K562 (cell line): ENCODE measurements at regions not wholly inside any gene's neighbourhood (a gene's known extent, or its start where the extent isn't known, plus 50 kb on each side); places are given as distances from the start of the nearest gene placed in this dataset.

Source experiments
- ATAC-seq: fragments of 200-7000 bp; cut with Tn5 transposase; 3 replicates; pipeline ENCODE4 v1.9.1; 2020; ENCODE audit warnings: moderate library complexity
- BruUV-seq: library from RNA; stranded (reverse); fragments of 400-500 nt; replicated peaks from 2 replicates; lab custom pipeline; 2021; lab: Mats Ljungman, UMichigan
- CTCF ChIA-PET: fragments of 300-600 bp; formaldehyde crosslinking; extraction: SDS; loops from one replicate; lab custom pipeline; 2021; ENCODE audit warnings: low intra/inter-chr PET ratio; lab: Yijun Ruan, JAX
- POLR2A ChIA-PET: fragments of 300-600, 350-650 bp; sonication (Branson Sonifier 250); formaldehyde crosslinking; extraction: SDS; loops from one replicate; lab custom pipeline; 2021; ENCODE audit warnings: antibody characterized with exemption, inconsistent platforms; lab: Yijun Ruan, JAX
- DNase-seq, 4 experiments: peaks; one replicate each; pipeline versions ENCODE4 v3.0.0 to v3.0.0-alpha.2; 2011 to 2018; ENCODE audit warnings: low spot score in 3 of 4, mixed read lengths in 3 of 4; ENCODE audit errors: extremely low read depth in 1 of 4
- FAIRE-seq: peaks from 2 replicates; lab custom pipeline; 2011; peaks lifted over from hg19 to GRCh38; lab: Jason Lieb, UNC
- H2AFZ ChIP-seq: 2 replicates; pipeline ENCODE4 v1.6.0; 2011; ENCODE audit warnings: low read depth, low read length, control low read depth, inconsistent platforms
- H3K27ac ChIP-seq: fragments of 200-600 bp; 3 replicates; pipeline ENCODE4 v1.8.0; 2011; ENCODE audit warnings: low read depth, mild to moderate bottlenecking, control low read depth, inconsistent platforms, low read length, moderate library complexity, mixed read lengths; ENCODE audit errors: extremely low read depth
- H3K27me3 ChIP-seq, 2 experiments: fragments of 300-600 bp in 1 of 2; 2 replicates in 1 of 2; 3 replicates in 1 of 2; pipeline versions ENCODE4 v1.6.0 to v1.8.0; 2011; ENCODE audit warnings: inconsistent platforms in 2 of 2, low read length in 2 of 2, mild to moderate bottlenecking in 1 of 2, mixed read lengths in 1 of 2, moderate library complexity in 1 of 2; ENCODE audit not compliant: control insufficient read depth in 2 of 2, insufficient read depth in 2 of 2
- H3K36me3 ChIP-seq: fragments of 300-600 bp; 3 replicates; pipeline ENCODE4 v1.8.0; 2011; ENCODE audit warnings: mild to moderate bottlenecking, low read length, inconsistent platforms; ENCODE audit not compliant: control insufficient read depth, insufficient read depth
- H3K4me1 ChIP-seq, 2 experiments: fragments of 200-600 bp in 1 of 2; replicated peaks in 1 of 2; 2 replicates in 1 of 2; 3 replicates in 1 of 2; pipeline versions ENCODE4 v1.5.1 to v1.8.0; 2011; ENCODE audit warnings: inconsistent platforms in 2 of 2, low read length in 2 of 2, mild to moderate bottlenecking in 1 of 2, mixed read lengths in 1 of 2, moderate library complexity in 1 of 2; ENCODE audit not compliant: control insufficient read depth in 2 of 2, insufficient read depth in 2 of 2
- H3K4me2 ChIP-seq: 2 replicates; pipeline ENCODE4 v1.6.1; 2011; ENCODE audit warnings: low read length, control low read depth, inconsistent platforms, mixed read lengths; ENCODE audit not compliant: insufficient read depth
- H3K4me3 ChIP-seq: fragments of 200-600 bp; sonication (generic), shearing (Covaris generic); 2 replicates; pipeline ENCODE4 v1.5.1; 2016; ENCODE audit warnings: control low read depth, inconsistent platforms
- H3K79me2 ChIP-seq: fragments of 200-600 bp; 3 replicates; pipeline ENCODE4 v1.8.0; 2011; ENCODE audit warnings: low read length, inconsistent platforms; ENCODE audit not compliant: control insufficient read depth, insufficient read depth
- H3K9ac ChIP-seq, 2 experiments: 2 replicates each; pipeline versions ENCODE4 v1.6.0 to v1.6.1; 2011; ENCODE audit warnings: low read depth in 2 of 2, low read length in 2 of 2, control low read depth in 1 of 2, inconsistent platforms in 1 of 2, mild to moderate bottlenecking in 1 of 2, mixed read lengths in 1 of 2; ENCODE audit not compliant: insufficient read depth in 1 of 2
- H3K9me1 ChIP-seq: one replicate; pipeline ENCODE4 v1.6.0; 2011; ENCODE audit warnings: inconsistent platforms, mild to moderate bottlenecking, low read length, moderate library complexity; ENCODE audit not compliant: control insufficient read depth, insufficient read depth
- H3K9me3 ChIP-seq: replicated peaks from 2 replicates; pipeline ENCODE4 v1.5.1; 2011; ENCODE audit warnings: low read depth, low read length, inconsistent platforms; ENCODE audit not compliant: control insufficient read depth, insufficient read depth
- H4K20me1 ChIP-seq: replicated peaks from 2 replicates; pipeline ENCODE4 v1.6.1; 2011; ENCODE audit warnings: low read length, inconsistent platforms, mixed read lengths; ENCODE audit not compliant: control insufficient read depth, insufficient read depth
- BRD9 ChIP-seq: fragments of 450-650 bp; IDR thresholded peaks from 2 replicates; pipeline ENCODE4 v1.6.1; 2018; ENCODE audit warnings: low read depth; ENCODE audit not compliant: partially characterized antibody
- CCAR2 ChIP-seq: fragments of 200-400 bp; formaldehyde crosslinking; IDR thresholded peaks from 2 replicates; pipeline ENCODE4 v1.6.1; 2017; ENCODE audit warnings: mild to moderate bottlenecking, low read depth, low read length
- CCNT2 ChIP-seq: IDR thresholded peaks from 2 replicates; pipeline ENCODE4 v1.6.1; 2011; ENCODE audit warnings: borderline replicate concordance, low read depth, mild to moderate bottlenecking, moderate library complexity, mixed read lengths, low read length; ENCODE audit not compliant: insufficient read length; ENCODE audit errors: extremely low read depth
- MEIS2 ChIP-seq: fragments of 450-650 bp; IDR thresholded peaks from 2 replicates; pipeline ENCODE4 v1.6.1; 2014; ENCODE audit warnings: mild to moderate bottlenecking; ENCODE audit not compliant: partially characterized antibody
- MIER1 ChIP-seq: fragments of 450-650 bp; IDR thresholded peaks from 2 replicates; pipeline ENCODE4 v1.6.1; 2016; ENCODE audit warnings: antibody characterized with exemption, mild to moderate bottlenecking, low read depth
- NCOA2 ChIP-seq, 2 experiments: fragments of 450-650 bp; IDR thresholded peaks; 2 replicates each; pipeline ENCODE4 v1.6.1; 2018; ENCODE audit warnings: mild to moderate bottlenecking in 2 of 2, moderate library complexity in 1 of 2; ENCODE audit not compliant: partially characterized antibody in 2 of 2
- RBBP5 ChIP-seq: fragments of 200-600 bp; sonication (generic); IDR thresholded peaks from 2 replicates; pipeline ENCODE4 v1.6.1; 2012; ENCODE audit warnings: borderline replicate concordance, mild to moderate bottlenecking, low read length, control low read depth, inconsistent platforms; ENCODE audit not compliant: insufficient read depth, poor library complexity, severe bottlenecking
- RFX1 ChIP-seq: fragments of 450-650 bp; IDR thresholded peaks from 2 replicates; pipeline ENCODE4 v1.6.1; 2016; ENCODE audit warnings: mild to moderate bottlenecking, moderate library complexity
- STAT5B ChIP-seq: fragments of 250-450 bp; sonication (Bioruptor Pico); IDR thresholded peaks from 2 replicates; pipeline ENCODE4 v1.8.0; 2021; ENCODE audit warnings: mild to moderate bottlenecking, inconsistent platforms
- TAF7 ChIP-seq: fragments of 450-650 bp; IDR thresholded peaks from 2 replicates; pipeline ENCODE4 v1.6.1; 2016; ENCODE audit warnings: missing genetic modification characterization, missing compliant biosample characterization
- WGBS: fragments of 100-300 bp; shearing (Covaris generic); methylation state at CpG from one replicate; pipeline ENCODE4 v1.1.6; 2016; ENCODE audit warnings: low coverage, mixed read lengths; ENCODE audit not compliant: insufficient coverage; ENCODE audit errors: missing lambda C conversion rate; 5-methylcytosine and 5-hydroxymethylcytosine counted together
- in situ Hi-C: fragments of 300-500 bp; cut with MboI; formaldehyde crosslinking; loops from 4 replicates; pipeline ENCODE4 v1.15.0; 2018; ENCODE audit warnings: inconsistent platforms, mixed read lengths
- intact Hi-C: fragments of 100-400 bp; cut with micrococcal nuclease; formaldehyde crosslinking; loops from 2 replicates; pipeline ENCODE4 v1.14.2; 2022
- TF ChIP-seq, protein P1 (sequence below): fragments of 250-450 bp; sonication (Bioruptor Pico); IDR thresholded peaks from 2 replicates; pipeline ENCODE4 v1.8.0; 2022; ENCODE audit warnings: inconsistent platforms, mild to moderate bottlenecking, moderate library complexity, borderline replicate concordance
- TF ChIP-seq, protein P2 (sequence below): sonication (generic); formaldehyde crosslinking; IDR thresholded peaks from 2 replicates; pipeline ENCODE4 v1.8.1; 2023; ENCODE audit warnings: mild to moderate bottlenecking, missing genetic modification reagents
- TF ChIP-seq, protein P3 (sequence below): IDR thresholded peaks from 2 replicates; pipeline ENCODE4 v1.6.1; 2011; ENCODE audit not compliant: insufficient read length; ENCODE audit errors: extremely low read depth

DNA sequence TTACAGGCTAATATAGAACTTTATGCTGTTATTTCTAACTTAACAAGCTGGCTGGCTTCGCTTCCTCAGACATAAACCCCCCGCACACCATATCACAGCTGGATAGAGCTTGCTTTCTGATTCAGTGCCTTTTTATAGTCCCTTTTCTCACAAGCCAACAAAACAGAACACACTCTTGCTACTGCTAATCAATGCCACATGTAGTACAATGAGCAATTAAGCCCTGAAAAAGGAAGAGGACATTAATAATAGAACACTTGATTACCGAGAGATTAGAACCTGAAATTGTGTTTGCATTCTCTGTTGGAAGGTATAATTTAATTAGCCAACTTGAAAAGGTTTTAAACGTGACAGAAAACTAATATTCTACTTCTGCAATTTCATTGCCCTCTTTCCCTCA lies 267.7 kb upstream of the CYRIA start:
- intact Hi-C loops = no loop called here
- Histone ChIP-seq H3K79me2 (no peaks in the 10 kb centered on the region), H3K4me3 (no peak overlapping the region), H3K4me2 (no peak overlapping the region), H4K20me1 (no peaks in the 10 kb centered on the region), H2AFZ (no peak overlapping the region), H3K27me3 (no peaks in the 10 kb centered on the region), H3K36me3 (no peaks in the 10 kb centered on the region), H3K4me1 (no peaks in the 10 kb centered on the region), H3K9me3 (no peaks in the 10 kb centered on the region)
- WGBS = 0% methylated on average over 4 of the region's 4 CpGs
- no TSS peak for BruUV-seq
- CTCF ChIA-PET = no interaction called here
- FAIRE-seq (no peak), ATAC-seq (no peak)
- TF ChIP-seq MIER1 (no peak), CCNT2 (no peak), CCAR2 (no peak), MEIS2 (no peak), BRD9 (no peak), RFX1 (no peak), STAT5B (no peak), TAF7 (tag) (no peak), NCOA2 (IDR thresholded peaks at IDR 0.05; ENCODE audit: partially characterized antibody in 2 of 2) (no peak), RBBP5 (no peak)
- TF ChIP-seq, protein P1, sequence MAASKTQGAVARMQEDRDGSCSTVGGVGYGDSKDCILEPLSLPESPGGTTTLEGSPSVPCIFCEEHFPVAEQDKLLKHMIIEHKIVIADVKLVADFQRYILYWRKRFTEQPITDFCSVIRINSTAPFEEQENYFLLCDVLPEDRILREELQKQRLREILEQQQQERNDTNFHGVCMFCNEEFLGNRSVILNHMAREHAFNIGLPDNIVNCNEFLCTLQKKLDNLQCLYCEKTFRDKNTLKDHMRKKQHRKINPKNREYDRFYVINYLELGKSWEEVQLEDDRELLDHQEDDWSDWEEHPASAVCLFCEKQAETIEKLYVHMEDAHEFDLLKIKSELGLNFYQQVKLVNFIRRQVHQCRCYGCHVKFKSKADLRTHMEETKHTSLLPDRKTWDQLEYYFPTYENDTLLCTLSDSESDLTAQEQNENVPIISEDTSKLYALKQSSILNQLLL (CRISPR knock-in tag) = no peak
- TF ChIP-seq, protein P2, sequence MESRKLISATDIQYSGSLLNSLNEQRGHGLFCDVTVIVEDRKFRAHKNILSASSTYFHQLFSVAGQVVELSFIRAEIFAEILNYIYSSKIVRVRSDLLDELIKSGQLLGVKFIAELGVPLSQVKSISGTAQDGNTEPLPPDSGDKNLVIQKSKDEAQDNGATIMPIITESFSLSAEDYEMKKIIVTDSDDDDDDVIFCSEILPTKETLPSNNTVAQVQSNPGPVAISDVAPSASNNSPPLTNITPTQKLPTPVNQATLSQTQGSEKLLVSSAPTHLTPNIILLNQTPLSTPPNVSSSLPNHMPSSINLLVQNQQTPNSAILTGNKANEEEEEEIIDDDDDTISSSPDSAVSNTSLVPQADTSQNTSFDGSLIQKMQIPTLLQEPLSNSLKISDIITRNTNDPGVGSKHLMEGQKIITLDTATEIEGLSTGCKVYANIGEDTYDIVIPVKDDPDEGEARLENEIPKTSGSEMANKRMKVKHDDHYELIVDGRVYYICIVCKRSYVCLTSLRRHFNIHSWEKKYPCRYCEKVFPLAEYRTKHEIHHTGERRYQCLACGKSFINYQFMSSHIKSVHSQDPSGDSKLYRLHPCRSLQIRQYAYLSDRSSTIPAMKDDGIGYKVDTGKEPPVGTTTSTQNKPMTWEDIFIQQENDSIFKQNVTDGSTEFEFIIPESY (CRISPR knock-in tag) = no peak
- TF ChIP-seq, protein P3, sequence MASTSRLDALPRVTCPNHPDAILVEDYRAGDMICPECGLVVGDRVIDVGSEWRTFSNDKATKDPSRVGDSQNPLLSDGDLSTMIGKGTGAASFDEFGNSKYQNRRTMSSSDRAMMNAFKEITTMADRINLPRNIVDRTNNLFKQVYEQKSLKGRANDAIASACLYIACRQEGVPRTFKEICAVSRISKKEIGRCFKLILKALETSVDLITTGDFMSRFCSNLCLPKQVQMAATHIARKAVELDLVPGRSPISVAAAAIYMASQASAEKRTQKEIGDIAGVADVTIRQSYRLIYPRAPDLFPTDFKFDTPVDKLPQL = no peak
- TF ChIP-seq, all 486 proteins: peak for 0
- Histone ChIP-seq H3K9me1 (no peaks in the 10 kb centered on the region), H3K27ac (no peak overlapping the region), H3K9ac (no peak overlapping the region)
- DNase-seq = no peak
- in situ Hi-C loops = no loop called here
- POLR2A ChIA-PET = no interaction called here
